Stimulated activated CD8-positive, alpha-beta memory T cell treated with anti-CD3 and anti-CD28 coated beads, Interleukin-15, amount 100 ng/mL, for 48 hours (primary cell): ENCODE measurements at regions not wholly inside any gene's neighbourhood (a gene's known extent, or its start where the extent isn't known, plus 50 kb on each side); places are given as distances from the start of the nearest gene placed in this dataset.

Source experiments
- DNase-seq, 2 donors: peaks; one replicate each; pipeline ENCODE4 v3.0.0-alpha.2; 2020; ENCODE audit warnings: low read depth in 2 of 2

- DNase-seq = no peak
These were observed 435.5 kb downstream of the DTHD1 start for GRCh38 chr4:36716874-36717273.

- no peak for DNase-seq
These were observed 438.0 kb downstream of the DTHD1 start for GRCh38 chr4:36719425-36719824.

GRCh38 chr4:36722986-36723385, 441.6 kb downstream of the DTHD1 start:
- DNase-seq = no peak

GRCh38 chr4:36734334-36734733, 452.9 kb downstream of the DTHD1 start:
- DNase-seq = no peak

GRCh38 chr4:36737691-36738090, 456.3 kb downstream of the DTHD1 start:
- no peak for DNase-seq

- DNase-seq = no peak
These were observed 459.4 kb downstream of the DTHD1 start for GRCh38 chr4:36740796-36741310.

GRCh38 chr4:36747277-36748129, 466.1 kb downstream of the DTHD1 start:
- no peak for DNase-seq

- DNase-seq = no peak
These were observed 471.6 kb downstream of the DTHD1 start for GRCh38 chr4:36753048-36753447.

- DNase-seq = no peak
These were observed 476.3 kb downstream of the DTHD1 start for GRCh38 chr4:36757580-36758311.

GRCh38 chr4:36758312-36759178, 477.1 kb downstream of the DTHD1 start:
- DNase-seq = no peak

GRCh38 chr4:36761607-36762006, 480.2 kb downstream of the DTHD1 start:
- DNase-seq = no peak

GRCh38 chr4:36763814-36764213, 480.7 kb upstream of the NWD2 start:
- DNase-seq = no peak

- no peak for DNase-seq
These were observed 476.9 kb upstream of the NWD2 start for GRCh38 chr4:36767596-36767995.

- no peak for DNase-seq
These were observed 473.0 kb upstream of the NWD2 start for GRCh38 chr4:36771411-36772153.

- no peak for DNase-seq
These were observed 472.4 kb upstream of the NWD2 start for GRCh38 chr4:36772154-36772516.

GRCh38 chr4:36773467-36773866, 471.1 kb upstream of the NWD2 start:
- no peak for DNase-seq

GRCh38 chr4:36775544-36775943, 469.0 kb upstream of the NWD2 start:
- no peak for DNase-seq

GRCh38 chr4:36779601-36780000, 464.9 kb upstream of the NWD2 start:
- DNase-seq = no peak

GRCh38 chr4:36785973-36786372, 458.6 kb upstream of the NWD2 start:
- no peak for DNase-seq

- DNase-seq = no peak
These were observed 458.0 kb upstream of the NWD2 start for GRCh38 chr4:36786519-36786918.

- DNase-seq = no peak
These were observed 449.8 kb upstream of the NWD2 start for GRCh38 chr4:36794716-36795115.
